Adrenal gland (tissue), 9 donors: ENCODE measurements at regions not wholly inside any gene's neighbourhood (a gene's known extent, or its start where the extent isn't known, plus 50 kb on each side); places are given as distances from the start of the nearest gene placed in this dataset.
"Not testable (repeated sequence)": the region's sequence is repeated elsewhere in the genome, so short reads cannot be mapped to it uniquely, and the experiment has no call there.

ENCODE experiments used
- DNase-seq, 7 donors: peaks; one replicate each; pipeline ENCODE4 v3.0.0-alpha.2; 2019 to 2020
- H3K27ac ChIP-seq, 5 donors: fragments of 200-600 bp; sonication (generic) in 4 of 5; 1 replicate in 3 of 5; 2 replicates in 2 of 5; pipeline versions ENCODE4 v1.5.1 to v1.8.0; 2016 to 2020; ENCODE audit warnings: mild to moderate bottlenecking in 1 of 5
- H3K27me3 ChIP-seq: fragments of 200-600 bp; 2 replicates; pipeline ENCODE4 v1.8.0; 2021
- H3K36me3 ChIP-seq, 2 donors: fragments of 200-600 bp; replicated peaks in 1 of 2; 1 replicate in 1 of 2; 2 replicates in 1 of 2; pipeline versions ENCODE4 v1.5.1 to v1.8.0; 2018 to 2022
- H3K4me1 ChIP-seq, 2 donors: fragments of 200-600 bp; replicated peaks in 1 of 2; 1 replicate in 1 of 2; 2 replicates in 1 of 2; pipeline versions ENCODE4 v1.5.1 to v1.8.0; 2018 to 2021
- H3K4me3 ChIP-seq, 4 donors: fragments of 200-600 bp; sonication (generic) in 3 of 4; one replicate each; pipeline ENCODE4 v1.5.1; 2016 to 2018
- H3K9me3 ChIP-seq, 3 donors: fragments of 200-600 bp; sonication (generic) in 1 of 3; replicated peaks in 1 of 3; 1 replicate in 2 of 3; 2 replicates in 1 of 3; pipeline versions ENCODE4 v1.5.1 to v1.8.0; 2016 to 2021
- CTCF ChIP-seq, 6 experiments: fragments of 450-650 bp in 4 of 6; fragments of 200-600 bp in 2 of 6; sonication (generic) in 1 of 6; IDR thresholded peaks; 1 replicate in 5 of 6; 2 replicates in 1 of 6; pipeline versions ENCODE4 v1.5.1 to v1.8.0; 2016 to 2021; ENCODE audit warnings: antibody characterized with exemption in 6 of 6, mild to moderate bottlenecking in 2 of 6, moderate library complexity in 1 of 6
- POLR2A ChIP-seq, 2 donors: fragments of 450-650 bp; IDR thresholded peaks; one replicate each; pipeline ENCODE4 v1.6.1; 2017; ENCODE audit warnings: antibody characterized with exemption in 2 of 2, mild to moderate bottlenecking in 2 of 2, moderate library complexity in 1 of 2
- WGBS, 4 donors: extraction: QIAGEN DNeasy Blood & Tissue Kit in 2 of 4; methylation state at CpG; one replicate each; pipeline versions ENCODE4 v1.1.5 to v1.1.7; 2013 to 2017; 5-methylcytosine and 5-hydroxymethylcytosine counted together
- intact Hi-C, 2 donors: fragments of 100-400 bp; cut with DNase I; formaldehyde crosslinking; loops; one replicate each; pipeline versions ENCODE4 v1.14.1 to v1.15.0; 2022 to 2023
- donor health status: healthy with polysubstance abuse.
- donor health status: Bipolar disorder and iron deficiency.
- donor health status: DM: yes; HTN: yes; CAD: no.
- donor health status: DM: no; HTN: no; CAD: no.
- donor health status: DM: no; HTN: no; CAD: no.

DNA sequence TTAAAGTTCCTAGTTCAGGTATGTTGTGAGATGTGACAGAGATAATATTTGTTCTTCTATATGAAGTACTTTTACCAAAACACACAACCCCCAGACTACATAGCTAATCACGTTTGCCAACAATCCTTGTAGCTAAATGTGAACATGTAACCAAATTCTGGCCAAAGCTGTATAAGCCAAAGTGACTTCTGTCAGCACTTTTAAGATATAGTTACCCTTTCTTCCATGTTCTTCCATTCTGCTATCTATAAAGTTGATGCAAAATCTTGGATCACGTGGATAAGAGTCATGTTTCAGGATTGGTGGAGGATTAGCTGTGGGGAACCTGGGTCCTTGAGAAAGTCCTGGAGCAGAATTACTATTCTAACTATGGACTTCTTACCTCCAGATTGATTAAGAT, 1366.6 kb downstream of the FSCB start:
- Histone ChIP-seq H3K4me3 (no peak overlapping the region), H3K27ac (no peak overlapping the region), H3K36me3 (no peaks in the 10 kb centered on the region), H3K27me3 (no peaks in the 10 kb centered on the region), H3K4me1 (no peaks in the 10 kb centered on the region), H3K9me3 (no peaks in the 10 kb centered on the region)
- TF ChIP-seq CTCF (IDR thresholded peaks at IDR 0.05): no peak
- no peak for TF ChIP-seq POLR2A (IDR thresholded peaks at IDR 0.05)
- WGBS, 4 donors: 51 to 74% (median 71%) methylated on average over 2 of the region's 2 CpGs
- intact Hi-C loops: no loop called here
- DNase-seq: no peak

GRCh38 chr14:43135877-43136411, 1371.1 kb downstream of the FSCB start:
- intact Hi-C loops: no loop called here
- TF ChIP-seq POLR2A (IDR thresholded peaks at IDR 0.05) (no peak), CTCF (IDR thresholded peaks at IDR 0.05) (no peak)
- H3K36me3 ChIP-seq: no peaks in the 10 kb centered on the region
- no peaks in the 10 kb centered on the region for H3K27me3 ChIP-seq
- DNase-seq: no peak
- WGBS, 4 donors: 82 to 88% (median 86%) methylated on average over 10 to 23 of the region's 23 CpGs
- H3K4me3 ChIP-seq: no peak overlapping the region
- H3K9me3 ChIP-seq: no peaks in the 10 kb centered on the region
- H3K27ac ChIP-seq: no peak overlapping the region
- H3K4me1 ChIP-seq: no peaks in the 10 kb centered on the region

GRCh38 chr14:43132441-43132840, 1374.6 kb downstream of the FSCB start:
- intact Hi-C loops: no loop called here
- H3K36me3 ChIP-seq: no peaks in the 10 kb centered on the region
- no peaks in the 10 kb centered on the region for H3K9me3 ChIP-seq
- no peaks in the 10 kb centered on the region for H3K27me3 ChIP-seq
- DNase-seq: no peak
- no peak overlapping the region for H3K4me3 ChIP-seq
- no peaks in the 10 kb centered on the region for H3K4me1 ChIP-seq
- no peak overlapping the region for H3K27ac ChIP-seq
- TF ChIP-seq POLR2A (IDR thresholded peaks at IDR 0.05) (no peak), CTCF (IDR thresholded peaks at IDR 0.05) (no peak)
- 12 to 36% (median 20%) methylated on average over 1 of the region's 1 CpG for WGBS, 4 donors

DNA sequence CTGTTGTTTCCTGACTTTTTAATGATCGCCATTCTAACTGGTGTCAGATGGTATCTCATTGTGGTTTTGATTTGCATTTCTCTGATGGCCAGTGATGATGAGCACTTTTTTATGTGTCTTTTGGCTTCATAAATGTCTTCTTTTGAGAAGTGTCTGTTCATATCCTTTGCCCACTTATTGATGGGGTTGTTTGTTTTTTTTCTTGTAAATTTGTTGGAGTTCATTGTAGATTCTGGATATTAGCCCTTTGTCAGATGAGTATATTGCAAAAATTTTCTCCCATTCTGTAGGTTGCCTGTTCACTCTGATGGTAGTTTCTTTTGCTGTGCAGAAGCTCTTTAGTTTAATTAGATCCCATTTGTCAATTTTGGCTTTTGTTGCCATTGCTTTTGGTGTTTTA, 1378.7 kb downstream of the FSCB start:
- DNase-seq, intact Hi-C loops, H3K9me3 ChIP-seq, H3K4me1 ChIP-seq, H3K4me3 ChIP-seq, H3K36me3 ChIP-seq, H3K27ac ChIP-seq, H3K27me3 ChIP-seq: not testable (repeated sequence)
- 86 to 95% (median 90%) methylated on average over 1 of the region's 1 CpG for WGBS, 4 donors

DNA sequence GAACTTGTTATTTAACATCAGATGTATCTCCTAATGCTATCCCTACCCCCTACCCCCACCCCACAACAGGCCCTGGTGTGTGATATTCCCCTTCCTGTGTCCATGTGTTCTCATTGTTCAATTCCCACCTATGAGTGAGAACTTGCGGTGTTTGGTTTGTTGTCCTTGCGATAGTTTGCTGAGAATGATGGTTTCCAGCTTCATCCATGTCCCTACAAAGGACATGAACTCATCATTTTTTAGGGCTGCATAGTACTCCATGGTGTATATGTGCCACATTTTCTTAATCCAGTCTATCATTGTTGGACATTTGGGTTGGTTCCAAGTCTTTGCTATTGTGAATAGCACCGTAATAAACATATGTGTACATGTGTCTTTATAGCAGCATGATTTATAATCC, 1379.2 kb downstream of the FSCB start:
- 89 to 97% (median 92%) methylated on average over 3 of the region's 3 CpGs for WGBS, 4 donors
- intact Hi-C loops: not testable (repeated sequence)

More for the DNA sequence above, 1379.2 kb downstream of the FSCB start:
- not testable (repeated sequence) for H3K4me1 ChIP-seq, H3K36me3 ChIP-seq, H3K9me3 ChIP-seq, DNase-seq, H3K4me3 ChIP-seq, H3K27ac ChIP-seq, H3K27me3 ChIP-seq
